Heart right ventricle (tissue), 16 donors: ENCODE measurements at regions not wholly inside any gene's neighbourhood (a gene's known extent, or its start where the extent isn't known, plus 50 kb on each side); places are given as distances from the start of the nearest gene placed in this dataset.

Experiments
- ATAC-seq, 8 donors: fragments of 200-7000 bp; cut with Tn5 transposase; one replicate each; pipeline ENCODE4 v1.9.1; 2020; ENCODE audit warnings: mild to moderate bottlenecking in 8 of 8, moderate library complexity in 8 of 8, moderate number of reproducible peaks in 1 of 8
- DNase-seq, 2 donors: peaks; one replicate each; pipeline ENCODE4 v3.0.0-alpha.2; 2020
- H3K27ac ChIP-seq, 10 donors: fragments of 200-600 bp; sonication (generic) in 2 of 10; one replicate each; pipeline versions ENCODE4 v1.5.0 to v1.8.0; 2020 to 2022; ENCODE audit warnings: mild to moderate bottlenecking in 3 of 10
- H3K27me3 ChIP-seq, 7 donors: fragments of 200-600 bp; one replicate each; pipeline ENCODE4 v1.8.0; 2021 to 2022; ENCODE audit warnings: mild to moderate bottlenecking in 2 of 7
- H3K36me3 ChIP-seq, 9 donors: fragments of 200-600 bp; sonication (generic) in 1 of 9; one replicate each; pipeline versions ENCODE4 v1.5.0 to v1.8.0; 2020 to 2022; ENCODE audit warnings: mild to moderate bottlenecking in 2 of 9
- H3K4me1 ChIP-seq, 9 donors: fragments of 200-600 bp; sonication (generic) in 1 of 9; one replicate each; pipeline versions ENCODE4 v1.5.0 to v1.8.0; 2020 to 2022; ENCODE audit warnings: mild to moderate bottlenecking in 4 of 9
- H3K4me3 ChIP-seq, 10 donors: fragments of 200-600 bp; sonication (generic) in 2 of 10; one replicate each; pipeline versions ENCODE4 v1.5.0 to v1.8.0; 2020 to 2022; ENCODE audit warnings: mild to moderate bottlenecking in 7 of 10, moderate library complexity in 2 of 10
- H3K9me3 ChIP-seq, 11 donors: fragments of 200-600 bp in 10 of 11; sonication (generic) in 2 of 11; one replicate each; pipeline versions ENCODE4 v1.5.0 to v1.8.0; 2013 to 2022; ENCODE audit warnings: mild to moderate bottlenecking in 2 of 11, control low read depth in 1 of 11, moderate library complexity in 1 of 11
- CTCF ChIP-seq, 9 donors: fragments of 200-600 bp; sonication (generic) in 2 of 9; IDR thresholded peaks; one replicate each; pipeline versions ENCODE4 v1.5.0 to v1.8.0; 2021 to 2022; ENCODE audit warnings: antibody characterized with exemption in 9 of 9, mild to moderate bottlenecking in 5 of 9, moderate library complexity in 1 of 9
- WGBS, 2 donors: extraction: QIAGEN DNeasy Blood & Tissue Kit; methylation state at CpG; one replicate each; pipeline ENCODE4 v1.1.7; 2013; ENCODE audit warnings: inconsistent platforms in 1 of 2; 5-methylcytosine and 5-hydroxymethylcytosine counted together
- intact Hi-C, 10 donors: fragments of 100-400 bp; cut with DNase I; formaldehyde crosslinking; loops; one replicate each; pipeline versions ENCODE4 v1.11.1 to v1.14.2; 2022
- donor health status: Arrhythmogenic right ventricular cardiomyopathy.
- donor health status: ischemic (EF 13 %, LVEDD 7.1; RV severe dilation, severe dysfunction).
- donor health status: healthy with polysubstance abuse.
- donor health status: DM: no; HTN: yes; CAD: no.
- donor health status: DM: no; HTN: no; CAD: no.
- donor health status: ischemic (EF 25% LVEDD 6.9; RV normal size, moderate dysfunction).
- donor health status: ischemic (EF 25% LVEDD 5.7; RV mildly dilated, moderate dysfunction).
- donor health status: healthy.
- donor health status: DM: yes; HTN: yes; CAD: no.
- donor health status: Ischemic cardiomyopathy.
- donor health status: ischemic (EF 35%, LVEDD 5.7; RV mildly dilated, moderate dysfunction).
- donor health status: nonischemic (EF 11% LVEDD 7.7; RV severe dilation, severe dysfunction).
- donor health status: DM: yes; HTN: yes; CAD: no.
- donor health status: PGD.
- donor health status: ischemic (EF 29% LVEDD 5.4; RV normal size, mild dysfunction).
- donor health status: nonischemic (EF 23%, LVEDD 6.1; RV moderate dilation, normal function).

DNA sequence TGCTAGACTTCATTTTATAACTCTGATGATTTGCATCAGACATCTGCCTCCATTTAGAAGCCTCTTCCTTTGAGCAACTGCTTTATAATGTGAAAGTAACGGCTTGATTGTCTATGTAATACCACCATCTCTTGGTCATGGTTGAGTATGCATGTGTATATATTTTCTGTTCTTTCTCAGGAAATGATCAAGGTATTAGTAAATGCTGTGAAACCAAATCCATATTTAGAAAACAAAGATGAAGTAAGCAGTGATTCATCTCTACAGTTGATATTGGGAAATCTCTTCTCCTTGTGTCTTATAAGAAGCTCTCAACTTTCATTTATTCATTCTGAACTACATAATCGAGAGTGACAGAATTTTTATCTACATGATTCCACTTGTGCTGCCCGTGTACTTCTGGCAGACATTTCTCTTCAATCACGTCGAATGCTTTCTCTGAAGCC is 104.6 kb upstream of the ANO3 start:
- ATAC-seq (peak in 5 of 8 donors; percentile 38 to 67 (median 44)), DNase-seq (no peak)
- H3K9me3 ChIP-seq: no peaks in the 10 kb centered on the region
- intact Hi-C loops: loop anchor here in 7 of 10 donors (1.0 to 10.0 kb wide), 5 partner anchors 243 to 247 kb away; no protein-coding TSS in a partner anchor
- H3K36me3 ChIP-seq: no peaks in the 10 kb centered on the region
- H3K4me1 ChIP-seq: no peaks in the 10 kb centered on the region
- H3K27me3 ChIP-seq: no peaks in the 10 kb centered on the region
- no peak overlapping the region for H3K27ac ChIP-seq
- 39 to 40% methylated on average over 5 of the region's 5 CpGs for WGBS, 2 donors
- no peak overlapping the region for H3K4me3 ChIP-seq
- TF ChIP-seq CTCF (IDR thresholded peaks at IDR 0.05): peak; percentile 5 to 57 (median 39)

DNA sequence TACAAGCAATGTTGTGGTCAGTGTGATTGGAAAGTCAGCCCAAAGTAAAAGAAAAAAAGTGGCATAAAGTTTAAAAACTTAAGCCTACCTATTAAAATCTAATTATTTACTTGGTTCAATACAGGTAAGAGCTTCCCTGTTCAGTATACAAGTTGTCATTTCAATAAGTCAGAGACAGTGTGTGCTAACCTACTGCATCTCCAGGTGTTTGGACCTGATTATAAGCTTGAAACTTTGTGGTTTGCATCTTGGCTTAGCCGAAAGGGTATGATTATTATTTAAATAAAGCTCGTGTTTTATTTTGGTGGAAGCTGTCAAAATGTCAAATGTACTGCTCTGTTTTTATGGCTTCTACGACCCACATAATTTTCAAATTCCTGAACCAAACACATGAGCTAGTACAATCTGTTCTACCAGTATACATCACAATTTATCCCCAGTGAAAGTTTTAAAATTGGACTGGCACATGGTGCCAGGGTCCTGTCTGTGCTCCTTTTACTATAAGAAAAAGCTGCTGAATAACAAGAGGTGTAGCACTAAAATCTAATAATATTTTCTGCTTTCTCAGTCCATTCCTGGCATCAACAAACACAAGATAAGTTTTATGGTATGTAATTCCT is 103.9 kb upstream of the ANO3 start:
- ATAC-seq (no peak), DNase-seq (no peak)
- TF ChIP-seq CTCF (IDR thresholded peaks at IDR 0.05): no peak
- Histone ChIP-seq H3K4me1 (no peaks in the 10 kb centered on the region), H3K9me3 (no peaks in the 10 kb centered on the region), H3K27ac (no peak overlapping the region), H3K4me3 (no peak overlapping the region), H3K27me3 (no peaks in the 10 kb centered on the region), H3K36me3 (no peaks in the 10 kb centered on the region)
- WGBS, 2 donors: 74 to 78% methylated on average over 3 of the region's 3 CpGs
- intact Hi-C loops: loop anchor here in 7 of 10 donors (1.0 to 10.0 kb wide), 6 partner anchors 239 to 247 kb away; no protein-coding TSS in a partner anchor

DNA sequence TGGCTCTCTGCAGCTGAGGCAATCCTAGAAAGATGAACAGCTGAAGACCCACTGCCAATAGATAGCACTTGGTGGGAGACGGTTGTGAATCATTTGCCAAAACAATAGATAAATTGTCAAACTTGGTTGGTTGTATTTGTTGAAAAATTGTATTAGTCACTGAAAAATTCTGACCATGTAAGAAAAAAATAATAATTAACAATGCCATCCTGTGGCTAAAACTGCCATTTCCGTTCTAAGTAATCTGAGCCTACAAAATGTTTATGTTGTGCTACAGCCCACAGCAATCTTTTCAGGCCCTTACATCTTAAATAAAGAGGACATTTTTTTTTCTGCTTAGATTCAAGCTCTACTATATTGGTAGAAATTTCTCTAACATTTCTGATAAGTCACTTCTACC is 103.2 kb upstream of the ANO3 start:
- Histone ChIP-seq H3K36me3 (no peaks in the 10 kb centered on the region), H3K4me1 (no peaks in the 10 kb centered on the region), H3K27ac (no peak overlapping the region), H3K4me3 (no peak overlapping the region), H3K27me3 (no peaks in the 10 kb centered on the region), H3K9me3 (no peaks in the 10 kb centered on the region)
- no peak for TF ChIP-seq CTCF (IDR thresholded peaks at IDR 0.05)
- no peak for ATAC-seq
- intact Hi-C loops: loop anchor here in 5 of 10 donors (2.0 to 10.0 kb wide), 3 partner anchors 240 to 246 kb away; no protein-coding TSS in a partner anchor
- DNase-seq: no peak
- 70 to 71% methylated on average over 2 of the region's 2 CpGs for WGBS, 2 donors

- WGBS, 2 donors: 57 to 68% methylated on average over 3 of the region's 3 CpGs
- no peaks in the 10 kb centered on the region for H3K27me3 ChIP-seq
- no peak for DNase-seq
- no peak overlapping the region for H3K27ac ChIP-seq
- no peak for TF ChIP-seq CTCF (IDR thresholded peaks at IDR 0.05)
- no peaks in the 10 kb centered on the region for H3K9me3 ChIP-seq
- H3K36me3 ChIP-seq: no peaks in the 10 kb centered on the region
- no peak for ATAC-seq
- no peak overlapping the region for H3K4me3 ChIP-seq
- intact Hi-C loops: loop anchor here in 5 of 10 donors (2.0 to 10.0 kb wide), 3 partner anchors 240 to 247 kb away; no protein-coding TSS in a partner anchor
- H3K4me1 ChIP-seq: no peaks in the 10 kb centered on the region
These were observed 102.7 kb upstream of the ANO3 start for GRCh38 chr11:26229257-26229656.
